AML-193 (cell line): ENCODE measurements at regions not wholly inside any gene's neighbourhood (a gene's known extent, or its start where the extent isn't known, plus 50 kb on each side); places are given as distances from the start of the nearest gene placed in this dataset.

ENCODE experiments used
- DNase-seq, 2 experiments: peaks; one replicate each; lab custom pipeline; 2025; lab: John Stamatoyannopoulos, UW

- no peak for DNase-seq
These were observed 155.9 kb downstream of the AXIN2 start for GRCh38 chr17:65405563-65405962.

- DNase-seq = no peak
These were observed 156.7 kb downstream of the AXIN2 start for GRCh38 chr17:65404761-65405160.

- DNase-seq = no peak
These were observed 157.8 kb downstream of the AXIN2 start for GRCh38 chr17:65403626-65404025.

- DNase-seq = no peak
These were observed 158.6 kb downstream of the AXIN2 start for GRCh38 chr17:65402513-65403496.

- no peak for DNase-seq
These were observed 159.9 kb downstream of the AXIN2 start for GRCh38 chr17:65401561-65401960.

GRCh38 chr17:65400701-65401100 is 160.7 kb downstream of the AXIN2 start:
- no peak for DNase-seq

GRCh38 chr17:65398040-65398787 is 163.2 kb downstream of the AXIN2 start:
- DNase-seq = no peak

- no peak for DNase-seq
These were observed 165.5 kb downstream of the AXIN2 start for GRCh38 chr17:65395924-65396323.

- DNase-seq = no peak
These were observed 166.5 kb downstream of the AXIN2 start for GRCh38 chr17:65394811-65395472.

- no peak for DNase-seq
These were observed 167.9 kb downstream of the AXIN2 start for GRCh38 chr17:65393514-65393913.

GRCh38 chr17:65389949-65390348 is 171.5 kb downstream of the AXIN2 start:
- no peak for DNase-seq

GRCh38 chr17:65389426-65389825 is 172.0 kb downstream of the AXIN2 start:
- DNase-seq = no peak

GRCh38 chr17:65388911-65389310 is 172.5 kb downstream of the AXIN2 start:
- no peak for DNase-seq

- no peak for DNase-seq
These were observed 174.1 kb downstream of the AXIN2 start for GRCh38 chr17:65387322-65387721.

- DNase-seq = no peak
These were observed 175.7 kb downstream of the AXIN2 start for GRCh38 chr17:65385726-65386125.

GRCh38 chr17:65385071-65385470 is 176.4 kb downstream of the AXIN2 start:
- DNase-seq = no peak

GRCh38 chr17:65381152-65381551 is 180.3 kb downstream of the AXIN2 start:
- no peak for DNase-seq

GRCh38 chr17:65374966-65375365 is 186.5 kb downstream of the AXIN2 start:
- DNase-seq = no peak

GRCh38 chr17:65371702-65372101 is 189.7 kb downstream of the AXIN2 start:
- DNase-seq = no peak

- DNase-seq = no peak
These were observed 190.7 kb downstream of the AXIN2 start for GRCh38 chr17:65370669-65371131.

GRCh38 chr17:65368341-65368740 is 193.1 kb downstream of the AXIN2 start:
- no peak for DNase-seq

GRCh38 chr17:65366102-65366844 is 195.2 kb downstream of the AXIN2 start:
- no peak for DNase-seq
